Adrenal gland (tissue), 5 donors: ENCODE measurements at regions not wholly inside any gene's neighbourhood (a gene's known extent, or its start where the extent isn't known, plus 50 kb on each side); places are given as distances from the start of the nearest gene placed in this dataset.

ENCODE experiments used
- POLR2A ChIP-seq, 2 donors: fragments of 450-650 bp; IDR thresholded peaks; one replicate each; pipeline ENCODE4 v1.6.1; 2017; ENCODE audit warnings: antibody characterized with exemption in 2 of 2, mild to moderate bottlenecking in 2 of 2, moderate library complexity in 1 of 2
- TF ChIP-seq, protein P1 (sequence below), 6 experiments: fragments of 450-650 bp in 4 of 6; fragments of 200-600 bp in 2 of 6; sonication (generic) in 1 of 6; IDR thresholded peaks; 1 replicate in 5 of 6; 2 replicates in 1 of 6; pipeline versions ENCODE4 v1.5.1 to v1.8.0; 2016 to 2021; ENCODE audit warnings: antibody characterized with exemption in 6 of 6, mild to moderate bottlenecking in 2 of 6, moderate library complexity in 1 of 6
- donor health status: DM: no; HTN: no; CAD: no.

DNA sequence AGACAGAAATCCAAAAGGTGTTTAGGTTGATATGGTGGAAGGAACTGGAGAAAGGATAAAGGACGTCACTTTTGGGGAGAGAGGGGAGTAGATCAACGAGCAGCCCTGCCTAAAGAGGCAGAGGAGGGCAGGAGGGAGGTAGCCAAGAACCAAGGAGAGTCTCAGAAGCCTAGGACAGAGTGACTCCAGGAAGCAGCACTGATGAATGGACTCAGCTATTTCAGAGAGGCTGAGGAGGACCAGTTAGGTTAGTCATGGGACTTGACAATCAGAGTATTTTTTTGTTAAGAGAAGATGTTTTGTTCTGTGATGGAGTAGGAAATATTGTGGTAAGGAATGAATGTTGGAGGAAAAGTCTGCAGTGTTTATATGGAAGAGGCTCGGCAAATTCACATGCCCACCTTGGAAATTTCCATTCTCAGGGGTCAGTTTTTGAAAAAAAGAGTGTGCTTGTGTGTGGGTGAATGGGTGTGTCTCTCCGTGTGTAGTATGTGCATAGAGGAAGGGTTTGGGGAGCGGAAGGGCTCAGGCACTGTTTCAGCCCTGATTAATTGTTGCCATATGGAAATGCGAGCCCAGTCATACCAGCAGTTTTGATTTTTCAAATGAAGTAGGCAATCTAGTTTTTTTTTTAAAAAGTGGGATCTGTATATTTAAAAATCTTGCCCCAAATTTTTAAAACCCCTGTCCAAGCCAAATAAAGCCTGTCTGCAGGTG lies 303.6 kb downstream of the SAMD5 start:
- no peak for TF ChIP-seq POLR2A (IDR thresholded peaks at IDR 0.05)
- TF ChIP-seq, protein P1, sequence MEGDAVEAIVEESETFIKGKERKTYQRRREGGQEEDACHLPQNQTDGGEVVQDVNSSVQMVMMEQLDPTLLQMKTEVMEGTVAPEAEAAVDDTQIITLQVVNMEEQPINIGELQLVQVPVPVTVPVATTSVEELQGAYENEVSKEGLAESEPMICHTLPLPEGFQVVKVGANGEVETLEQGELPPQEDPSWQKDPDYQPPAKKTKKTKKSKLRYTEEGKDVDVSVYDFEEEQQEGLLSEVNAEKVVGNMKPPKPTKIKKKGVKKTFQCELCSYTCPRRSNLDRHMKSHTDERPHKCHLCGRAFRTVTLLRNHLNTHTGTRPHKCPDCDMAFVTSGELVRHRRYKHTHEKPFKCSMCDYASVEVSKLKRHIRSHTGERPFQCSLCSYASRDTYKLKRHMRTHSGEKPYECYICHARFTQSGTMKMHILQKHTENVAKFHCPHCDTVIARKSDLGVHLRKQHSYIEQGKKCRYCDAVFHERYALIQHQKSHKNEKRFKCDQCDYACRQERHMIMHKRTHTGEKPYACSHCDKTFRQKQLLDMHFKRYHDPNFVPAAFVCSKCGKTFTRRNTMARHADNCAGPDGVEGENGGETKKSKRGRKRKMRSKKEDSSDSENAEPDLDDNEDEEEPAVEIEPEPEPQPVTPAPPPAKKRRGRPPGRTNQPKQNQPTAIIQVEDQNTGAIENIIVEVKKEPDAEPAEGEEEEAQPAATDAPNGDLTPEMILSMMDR (IDR thresholded peaks at IDR 0.05): no peak
